OCI-LY1 (cell line): ENCODE measurements at regions not wholly inside any gene's neighbourhood (a gene's known extent, or its start where the extent isn't known, plus 50 kb on each side); places are given as distances from the start of the nearest gene placed in this dataset.

ENCODE experiments used
- H2AFZ ChIP-seq: fragments of 200-600 bp; sonication (generic), shearing (Covaris generic); 2 replicates; pipeline ENCODE4 v1.6.0; 2014; ENCODE audit warnings: antibody characterized with exemption, mild to moderate bottlenecking, low read length
- H3F3A ChIP-seq: fragments of 200-600 bp; sonication (generic), shearing (Covaris generic); 2 replicates; pipeline ENCODE4 v1.6.0; 2014; ENCODE audit warnings: mild to moderate bottlenecking, antibody characterized with exemption, low read length, moderate library complexity; ENCODE audit not compliant: insufficient read depth
- H3K27ac ChIP-seq: fragments of 200-600 bp; sonication (generic); 2 replicates; pipeline ENCODE4 v1.5.1; 2014; ENCODE audit warnings: low read length, mixed run types, mild to moderate bottlenecking, low read depth; ENCODE audit not compliant: poor library complexity, severe bottlenecking
- H3K27me3 ChIP-seq: fragments of 200-600 bp; sonication (generic); 2 replicates; pipeline ENCODE4 v1.6.0; 2014; ENCODE audit warnings: antibody characterized with exemption, mild to moderate bottlenecking, low read length, moderate library complexity; ENCODE audit not compliant: insufficient read depth
- H3K36me3 ChIP-seq: fragments of 200-600 bp; sonication (generic); 2 replicates; pipeline ENCODE4 v1.6.1; 2014; ENCODE audit warnings: mild to moderate bottlenecking, antibody characterized with exemption, low read length, moderate library complexity, mixed read lengths; ENCODE audit not compliant: insufficient read depth
- H3K4me1 ChIP-seq: fragments of 200-600 bp; sonication (generic); 2 replicates; pipeline ENCODE4 v1.5.1; 2014; ENCODE audit warnings: mild to moderate bottlenecking, low read length, moderate library complexity; ENCODE audit not compliant: insufficient read depth, severe bottlenecking
- H3K4me2 ChIP-seq: fragments of 200-600 bp; sonication (generic), shearing (Covaris generic); 2 replicates; pipeline ENCODE4 v1.6.1; 2014; ENCODE audit warnings: low read length
- H3K4me3 ChIP-seq: fragments of 200-600 bp; sonication (generic); 2 replicates; pipeline ENCODE4 v1.5.1; 2014; ENCODE audit warnings: low read length, low read depth, mild to moderate bottlenecking, mixed read lengths; ENCODE audit not compliant: poor library complexity, severe bottlenecking
- H3K79me2 ChIP-seq: fragments of 200-600 bp; shearing (Covaris generic); 2 replicates; pipeline ENCODE4 v1.6.1; 2016; ENCODE audit warnings: mixed run types, low read length, mixed read lengths; ENCODE audit not compliant: insufficient read depth
- H3K9ac ChIP-seq: fragments of 200-600 bp; sonication (generic), shearing (Covaris generic); 2 replicates; pipeline ENCODE4 v1.6.1; 2014; ENCODE audit warnings: mild to moderate bottlenecking, low read length, mixed read lengths
- H3K9me2 ChIP-seq: fragments of 200-600 bp; sonication (generic), shearing (Covaris generic); 2 replicates; pipeline ENCODE4 v1.6.1; 2014; ENCODE audit warnings: low read depth, mild to moderate bottlenecking, low read length, mixed read lengths
- H3K9me3 ChIP-seq: fragments of 200-600 bp; shearing (Covaris generic); 2 replicates; pipeline ENCODE4 v1.6.1; 2014; ENCODE audit warnings: low read length, mixed read lengths
- H4K20me1 ChIP-seq: fragments of 200-600 bp; sonication (generic), shearing (Covaris generic); 2 replicates; pipeline ENCODE4 v1.6.0; 2016; ENCODE audit warnings: mild to moderate bottlenecking, low read length; ENCODE audit not compliant: insufficient read depth
- EZH2 ChIP-seq: fragments of 200-600 bp; sonication (generic), shearing (Covaris generic); IDR thresholded peaks from 2 replicates; pipeline ENCODE4 v1.8.0; 2017; ENCODE audit warnings: borderline replicate concordance, mixed run types, mild to moderate bottlenecking, antibody characterized with exemption, low read length, moderate library complexity, mixed read lengths
- TF ChIP-seq, protein P1 (sequence below): fragments of 200-600 bp; sonication (generic), shearing (Covaris generic); IDR thresholded peaks from 2 replicates; pipeline ENCODE4 v1.5.1; 2017; ENCODE audit warnings: mild to moderate bottlenecking, antibody characterized with exemption, low read length, moderate library complexity, mixed read lengths

DNA sequence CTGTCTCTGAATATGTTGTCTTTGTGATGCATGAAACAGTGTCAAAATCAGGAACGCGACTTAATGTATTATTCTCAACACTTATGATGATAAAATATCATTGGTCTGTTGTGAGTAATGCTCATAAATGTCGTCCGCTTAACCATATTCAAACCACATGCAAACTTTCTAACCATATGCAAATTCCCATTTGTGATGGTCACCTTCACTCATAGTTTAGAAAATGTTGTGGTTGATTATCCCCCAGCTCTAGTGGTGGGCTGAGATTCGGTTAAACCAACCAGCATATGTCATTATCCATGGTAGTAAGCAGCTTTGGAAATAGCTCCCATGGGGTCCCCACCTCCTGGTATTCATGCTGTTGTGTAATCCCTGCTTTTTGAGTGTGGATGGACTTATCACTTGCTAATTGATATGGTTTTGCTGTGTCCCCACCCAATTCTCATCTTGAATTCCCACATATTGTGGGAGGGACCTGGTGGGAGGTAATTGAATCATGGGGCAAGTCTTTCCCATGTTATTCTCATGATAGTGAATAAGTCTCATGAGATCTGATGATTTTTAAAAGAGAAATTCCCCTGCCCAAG is 360.0 kb upstream of the TSHZ2 start:
- Histone ChIP-seq H3K9me3 (no peaks in the 10 kb centered on the region), H3K79me2 (no peaks in the 10 kb centered on the region), H3K27ac (no peak overlapping the region), H3K4me2 (no peak overlapping the region), H3K4me3 (no peak overlapping the region), H3K9ac (no peak overlapping the region), H3K27me3 (no peaks in the 10 kb centered on the region), H3K4me1 (no peaks in the 10 kb centered on the region), H3K9me2 (no peaks in the 10 kb centered on the region), H4K20me1 (no peaks in the 10 kb centered on the region), H2AFZ (no peak overlapping the region), H3K36me3 (no peaks in the 10 kb centered on the region), H3F3A (no peaks in the 10 kb centered on the region)
- TF ChIP-seq EZH2, result no peak
- TF ChIP-seq, protein P1, sequence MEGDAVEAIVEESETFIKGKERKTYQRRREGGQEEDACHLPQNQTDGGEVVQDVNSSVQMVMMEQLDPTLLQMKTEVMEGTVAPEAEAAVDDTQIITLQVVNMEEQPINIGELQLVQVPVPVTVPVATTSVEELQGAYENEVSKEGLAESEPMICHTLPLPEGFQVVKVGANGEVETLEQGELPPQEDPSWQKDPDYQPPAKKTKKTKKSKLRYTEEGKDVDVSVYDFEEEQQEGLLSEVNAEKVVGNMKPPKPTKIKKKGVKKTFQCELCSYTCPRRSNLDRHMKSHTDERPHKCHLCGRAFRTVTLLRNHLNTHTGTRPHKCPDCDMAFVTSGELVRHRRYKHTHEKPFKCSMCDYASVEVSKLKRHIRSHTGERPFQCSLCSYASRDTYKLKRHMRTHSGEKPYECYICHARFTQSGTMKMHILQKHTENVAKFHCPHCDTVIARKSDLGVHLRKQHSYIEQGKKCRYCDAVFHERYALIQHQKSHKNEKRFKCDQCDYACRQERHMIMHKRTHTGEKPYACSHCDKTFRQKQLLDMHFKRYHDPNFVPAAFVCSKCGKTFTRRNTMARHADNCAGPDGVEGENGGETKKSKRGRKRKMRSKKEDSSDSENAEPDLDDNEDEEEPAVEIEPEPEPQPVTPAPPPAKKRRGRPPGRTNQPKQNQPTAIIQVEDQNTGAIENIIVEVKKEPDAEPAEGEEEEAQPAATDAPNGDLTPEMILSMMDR, result no peak

DNA sequence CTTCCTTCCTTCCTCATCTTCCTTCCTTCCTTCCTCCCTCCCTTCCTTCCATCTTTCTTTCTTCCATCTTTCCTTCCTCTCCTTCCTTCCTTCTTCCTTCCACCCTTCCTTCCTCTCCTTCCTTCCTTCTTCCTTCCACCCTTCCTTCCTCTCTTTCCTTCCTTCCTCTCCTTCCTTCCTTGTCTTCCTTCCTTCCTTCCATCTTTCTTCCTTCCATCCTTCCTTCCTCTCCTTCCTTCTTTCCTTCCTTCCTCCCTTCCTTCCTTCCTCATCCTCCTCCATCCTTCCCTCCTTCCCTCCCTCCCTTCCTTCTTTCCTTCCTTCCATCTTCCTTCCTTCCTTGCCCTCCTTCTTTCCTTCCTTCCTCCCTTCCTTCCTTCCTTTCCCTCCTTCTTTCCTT is 361.4 kb upstream of the TSHZ2 start:
- H3K4me3 ChIP-seq, result no peak overlapping the region
- TF ChIP-seq EZH2, result no peak
- TF ChIP-seq, protein P1, result no peak
- no peaks in the 10 kb centered on the region for H3K79me2 ChIP-seq
- H3K9ac ChIP-seq, result no peak overlapping the region
- no peak overlapping the region for H2AFZ ChIP-seq
- H3K4me1 ChIP-seq, result no peaks in the 10 kb centered on the region
- H3K9me2 ChIP-seq, result no peaks in the 10 kb centered on the region
- no peaks in the 10 kb centered on the region for H3K36me3 ChIP-seq
- H3K27me3 ChIP-seq, result no peaks in the 10 kb centered on the region
- H3K4me2 ChIP-seq, result no peak overlapping the region
- no peak overlapping the region for H3K27ac ChIP-seq
- H4K20me1 ChIP-seq, result no peaks in the 10 kb centered on the region
- H3K9me3 ChIP-seq, result no peaks in the 10 kb centered on the region
- no peaks in the 10 kb centered on the region for H3F3A ChIP-seq

DNA sequence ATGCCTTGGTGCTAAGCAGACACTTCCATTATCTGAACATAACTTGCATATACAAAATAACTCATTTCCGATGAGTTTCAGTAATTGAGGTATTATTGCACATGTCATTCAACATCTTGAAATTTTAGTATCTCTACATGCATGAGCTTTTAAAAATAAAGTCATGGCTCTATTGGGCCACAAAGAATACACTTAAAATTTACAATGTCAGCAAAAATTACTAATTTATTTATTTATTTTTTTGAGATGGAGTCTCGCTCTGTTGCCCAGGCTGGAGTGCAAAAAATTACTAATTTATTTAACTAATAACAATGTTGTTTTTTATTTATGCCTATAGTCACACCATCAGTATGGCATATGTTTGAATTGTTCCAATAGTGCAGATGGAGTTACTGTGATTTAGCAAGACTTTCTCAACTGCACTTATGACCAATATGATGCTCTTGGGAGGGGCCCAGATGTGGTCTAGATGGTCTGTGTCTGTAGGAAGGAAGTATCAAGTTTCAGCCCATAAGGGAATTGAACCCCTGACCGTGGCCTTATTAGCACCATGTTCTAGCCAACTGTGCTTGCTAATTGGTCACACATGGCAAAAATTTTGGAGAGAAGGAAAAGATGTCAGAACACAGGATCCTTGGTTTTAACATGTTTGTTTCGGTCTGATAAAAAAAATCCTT is 370.7 kb upstream of the TSHZ2 start:
- Histone ChIP-seq H3F3A (no peaks in the 10 kb centered on the region), H3K9me3 (no peaks in the 10 kb centered on the region)

More for the DNA sequence above, 370.7 kb upstream of the TSHZ2 start:
- TF ChIP-seq EZH2, result no peak
- TF ChIP-seq, protein P1, result no peak
- H3K4me1 ChIP-seq, result no peaks in the 10 kb centered on the region
- no peaks in the 10 kb centered on the region for H3K27me3 ChIP-seq
- no peaks in the 10 kb centered on the region for H3K79me2 ChIP-seq
- no peaks in the 10 kb centered on the region for H3K9me2 ChIP-seq
- no peak overlapping the region for H3K4me2 ChIP-seq
- H3K36me3 ChIP-seq, result no peaks in the 10 kb centered on the region
- H3K9ac ChIP-seq, result no peak overlapping the region
- no peak overlapping the region for H3K4me3 ChIP-seq
- H4K20me1 ChIP-seq, result no peaks in the 10 kb centered on the region
- no peak overlapping the region for H3K27ac ChIP-seq
- H2AFZ ChIP-seq, result no peak overlapping the region
